ENCODE measurements at regions not wholly inside any gene's neighbourhood (a gene's known extent, or its start where the extent isn't known, plus 50 kb on each side); places are given as distances from the start of the nearest gene placed in this dataset.

GRCh38 chr1:186578325-186579016, 101.8 kb downstream of the PTGS2 start:
- H3K27me3 ChIP-seq (ENCODE audit: control insufficient read depth in 2 of 2, insufficient read depth in 1 of 2, low read length in 1 of 2), result no peaks in the 10 kb centered on the region
- H3K27ac ChIP-seq (ENCODE audit: low read depth in 1 of 2, low read length in 1 of 2), result no peak overlapping the region
- WGBS, result 73% methylated on average over 5 of the region's 5 CpGs
- H3K9me3 ChIP-seq (ENCODE audit: control insufficient read depth in 2 of 2, insufficient read depth in 1 of 2, low read length in 1 of 2), result no peaks in the 10 kb centered on the region
- no peak for DNase-seq (ENCODE audit: low read depth in 6 of 9, low spot score in 9 of 9)
- H3K4me1 ChIP-seq (ENCODE audit: control insufficient read depth in 2 of 2, insufficient read depth in 2 of 2, low read length in 2 of 2), result no peaks in the 10 kb centered on the region
- no peaks in the 10 kb centered on the region for H3K36me3 ChIP-seq (ENCODE audit: control insufficient read depth in 2 of 2, insufficient read depth in 2 of 2, low read length in 1 of 2)
- no peak overlapping the region for H3K4me3 ChIP-seq (ENCODE audit: low read length in 2 of 2)

GRCh38 chr1:186577633-186578032, 102.6 kb downstream of the PTGS2 start:
- no peaks in the 10 kb centered on the region for H3K4me1 ChIP-seq (ENCODE audit: control insufficient read depth in 2 of 2, insufficient read depth in 2 of 2, low read length in 2 of 2)
- 96% methylated on average over 3 of the region's 3 CpGs for whole genome bisulfite sequencing
- H3K4me3 ChIP-seq (ENCODE audit: low read length in 2 of 2), result no peak overlapping the region
- H3K9me3 ChIP-seq (ENCODE audit: control insufficient read depth in 2 of 2, insufficient read depth in 1 of 2, low read length in 1 of 2), result no peaks in the 10 kb centered on the region
- DNase-seq (ENCODE audit: low read depth in 6 of 9, low spot score in 9 of 9), result no peak
- H3K27ac ChIP-seq (ENCODE audit: low read depth in 1 of 2, low read length in 1 of 2), result no peak overlapping the region
- H3K36me3 ChIP-seq (ENCODE audit: control insufficient read depth in 2 of 2, insufficient read depth in 2 of 2, low read length in 1 of 2), result no peaks in the 10 kb centered on the region
- H3K27me3 ChIP-seq (ENCODE audit: control insufficient read depth in 2 of 2, insufficient read depth in 1 of 2, low read length in 1 of 2), result no peaks in the 10 kb centered on the region

GRCh38 chr1:186577216-186577615, 103.0 kb downstream of the PTGS2 start:
- Histone ChIP-seq H3K4me1 (ENCODE audit: control insufficient read depth in 2 of 2, insufficient read depth in 2 of 2, low read length in 2 of 2) (no peaks in the 10 kb centered on the region), H3K4me3 (ENCODE audit: low read length in 2 of 2) (no peak overlapping the region), H3K27ac (ENCODE audit: low read depth in 1 of 2, low read length in 1 of 2) (no peak overlapping the region), H3K36me3 (ENCODE audit: control insufficient read depth in 2 of 2, insufficient read depth in 2 of 2, low read length in 1 of 2) (no peaks in the 10 kb centered on the region), H3K9me3 (ENCODE audit: control insufficient read depth in 2 of 2, insufficient read depth in 1 of 2, low read length in 1 of 2) (no peaks in the 10 kb centered on the region), H3K27me3 (ENCODE audit: control insufficient read depth in 2 of 2, insufficient read depth in 1 of 2, low read length in 1 of 2) (no peaks in the 10 kb centered on the region)
- WGBS, result 95% methylated on average over 2 of the region's 2 CpGs
- peak in 1 of 9 donors; percentile 15 for DNase-seq (ENCODE audit: low read depth in 6 of 9, low spot score in 9 of 9)

GRCh38 chr1:186575348-186575747, 104.9 kb downstream of the PTGS2 start:
- DNase-seq (ENCODE audit: low read depth in 6 of 9, low spot score in 9 of 9), result no peak

GRCh38 chr1:186574926-186575325, 105.3 kb downstream of the PTGS2 start:
- Histone ChIP-seq H3K4me1 (ENCODE audit: control insufficient read depth in 2 of 2, insufficient read depth in 2 of 2, low read length in 2 of 2) (no peaks in the 10 kb centered on the region), H3K4me3 (ENCODE audit: low read length in 2 of 2) (no peak overlapping the region), H3K36me3 (ENCODE audit: control insufficient read depth in 2 of 2, insufficient read depth in 2 of 2, low read length in 1 of 2) (no peaks in the 10 kb centered on the region), H3K27me3 (ENCODE audit: control insufficient read depth in 2 of 2, insufficient read depth in 1 of 2, low read length in 1 of 2) (no peaks in the 10 kb centered on the region), H3K27ac (ENCODE audit: low read depth in 1 of 2, low read length in 1 of 2) (no peak overlapping the region), H3K9me3 (ENCODE audit: control insufficient read depth in 2 of 2, insufficient read depth in 1 of 2, low read length in 1 of 2) (no peaks in the 10 kb centered on the region)
- 83% methylated on average over 1 of the region's 1 CpG for WGBS
- DNase-seq (ENCODE audit: low read depth in 6 of 9, low spot score in 9 of 9), result no peak

More at GRCh38 chr1:186575348-186575747, 104.9 kb downstream of the PTGS2 start:
- H3K36me3 ChIP-seq (ENCODE audit: control insufficient read depth in 2 of 2, insufficient read depth in 2 of 2, low read length in 1 of 2), result no peaks in the 10 kb centered on the region
- no peaks in the 10 kb centered on the region for H3K9me3 ChIP-seq (ENCODE audit: control insufficient read depth in 2 of 2, insufficient read depth in 1 of 2, low read length in 1 of 2)
- no peak overlapping the region for H3K27ac ChIP-seq (ENCODE audit: low read depth in 1 of 2, low read length in 1 of 2)
- no peak overlapping the region for H3K4me3 ChIP-seq (ENCODE audit: low read length in 2 of 2)
- H3K4me1 ChIP-seq (ENCODE audit: control insufficient read depth in 2 of 2, insufficient read depth in 2 of 2, low read length in 2 of 2), result no peaks in the 10 kb centered on the region
- H3K27me3 ChIP-seq (ENCODE audit: control insufficient read depth in 2 of 2, insufficient read depth in 1 of 2, low read length in 1 of 2), result no peaks in the 10 kb centered on the region

GRCh38 chr1:186572509-186572908, 107.7 kb downstream of the PTGS2 start:
- Histone ChIP-seq H3K4me3 (ENCODE audit: low read length in 2 of 2) (no peak overlapping the region), H3K27me3 (ENCODE audit: control insufficient read depth in 2 of 2, insufficient read depth in 1 of 2, low read length in 1 of 2) (no peaks in the 10 kb centered on the region), H3K27ac (ENCODE audit: low read depth in 1 of 2, low read length in 1 of 2) (no peak overlapping the region), H3K9me3 (ENCODE audit: control insufficient read depth in 2 of 2, insufficient read depth in 1 of 2, low read length in 1 of 2) (no peaks in the 10 kb centered on the region), H3K4me1 (ENCODE audit: control insufficient read depth in 2 of 2, insufficient read depth in 2 of 2, low read length in 2 of 2) (no peaks in the 10 kb centered on the region), H3K36me3 (ENCODE audit: control insufficient read depth in 2 of 2, insufficient read depth in 2 of 2, low read length in 1 of 2) (no peaks in the 10 kb centered on the region)
- no peak for DNase-seq (ENCODE audit: low read depth in 6 of 9, low spot score in 9 of 9)
- 97% methylated on average over 3 of the region's 3 CpGs for WGBS

- no peak overlapping the region for H3K27ac ChIP-seq (ENCODE audit: low read depth in 1 of 2, low read length in 1 of 2)
- no peak overlapping the region for H3K4me3 ChIP-seq (ENCODE audit: low read length in 2 of 2)
- H3K4me1 ChIP-seq (ENCODE audit: control insufficient read depth in 2 of 2, insufficient read depth in 2 of 2, low read length in 2 of 2), result no peaks in the 10 kb centered on the region
- H3K9me3 ChIP-seq (ENCODE audit: control insufficient read depth in 2 of 2, insufficient read depth in 1 of 2, low read length in 1 of 2), result no peaks in the 10 kb centered on the region
- no peak for DNase-seq (ENCODE audit: low read depth in 6 of 9, low spot score in 9 of 9)
- H3K27me3 ChIP-seq (ENCODE audit: control insufficient read depth in 2 of 2, insufficient read depth in 1 of 2, low read length in 1 of 2), result no peaks in the 10 kb centered on the region
- H3K36me3 ChIP-seq (ENCODE audit: control insufficient read depth in 2 of 2, insufficient read depth in 2 of 2, low read length in 1 of 2), result no peaks in the 10 kb centered on the region
Measured at GRCh38 chr1:186571771-186572170, 108.5 kb downstream of the PTGS2 start.

GRCh38 chr1:186569856-186570255, 108.9 kb upstream of the PDC start:
- Histone ChIP-seq H3K4me3 (ENCODE audit: low read length in 2 of 2) (no peak overlapping the region), H3K36me3 (ENCODE audit: control insufficient read depth in 2 of 2, insufficient read depth in 2 of 2, low read length in 1 of 2) (no peaks in the 10 kb centered on the region), H3K4me1 (ENCODE audit: control insufficient read depth in 2 of 2, insufficient read depth in 2 of 2, low read length in 2 of 2) (no peaks in the 10 kb centered on the region), H3K27me3 (ENCODE audit: control insufficient read depth in 2 of 2, insufficient read depth in 1 of 2, low read length in 1 of 2) (no peaks in the 10 kb centered on the region), H3K9me3 (ENCODE audit: control insufficient read depth in 2 of 2, insufficient read depth in 1 of 2, low read length in 1 of 2) (no peaks in the 10 kb centered on the region), H3K27ac (ENCODE audit: low read depth in 1 of 2, low read length in 1 of 2) (no peak overlapping the region)
- no peak for DNase-seq (ENCODE audit: low read depth in 6 of 9, low spot score in 9 of 9)

- H3K4me1 ChIP-seq (ENCODE audit: control insufficient read depth in 2 of 2, insufficient read depth in 2 of 2, low read length in 2 of 2), result no peaks in the 10 kb centered on the region
- H3K9me3 ChIP-seq (ENCODE audit: control insufficient read depth in 2 of 2, insufficient read depth in 1 of 2, low read length in 1 of 2), result no peaks in the 10 kb centered on the region
- no peaks in the 10 kb centered on the region for H3K27me3 ChIP-seq (ENCODE audit: control insufficient read depth in 2 of 2, insufficient read depth in 1 of 2, low read length in 1 of 2)
- no peak overlapping the region for H3K27ac ChIP-seq (ENCODE audit: low read depth in 1 of 2, low read length in 1 of 2)
- WGBS, result 78% methylated on average over 2 of the region's 2 CpGs
- H3K4me3 ChIP-seq (ENCODE audit: low read length in 2 of 2), result no peak overlapping the region
- no peaks in the 10 kb centered on the region for H3K36me3 ChIP-seq (ENCODE audit: control insufficient read depth in 2 of 2, insufficient read depth in 2 of 2, low read length in 1 of 2)
- DNase-seq (ENCODE audit: low read depth in 6 of 9, low spot score in 9 of 9), result no peak
Measured at GRCh38 chr1:186568221-186568620, 107.3 kb upstream of the PDC start.
